Nephron (organoid): ENCODE measurements at regions not wholly inside any gene's neighbourhood (a gene's known extent, or its start where the extent isn't known, plus 50 kb on each side); places are given as distances from the start of the nearest gene placed in this dataset.

Experiments used
- H3K27ac Mint-ChIP-seq, 3 experiments: 2 replicates each; pipeline ENCODE4 v1.8.0; 2020; ENCODE audit warnings: mixed read lengths in 3 of 3, mild to moderate bottlenecking in 2 of 3, moderate library complexity in 1 of 3
- H3K27me3 Mint-ChIP-seq: 2 replicates; pipeline ENCODE4 v1.8.0; 2021; ENCODE audit warnings: low read depth, mild to moderate bottlenecking, moderate library complexity, mixed read lengths
- H3K36me3 Mint-ChIP-seq: 2 replicates; pipeline ENCODE4 v1.8.0; 2020; ENCODE audit warnings: low read depth, mixed read lengths
- H3K4me1 Mint-ChIP-seq: 2 replicates; pipeline ENCODE4 v1.8.0; 2020; ENCODE audit warnings: mixed read lengths
- H3K4me3 Mint-ChIP-seq, 3 experiments: 2 replicates each; pipeline ENCODE4 v1.8.0; 2020; ENCODE audit warnings: mild to moderate bottlenecking in 3 of 3, mixed read lengths in 3 of 3, moderate library complexity in 2 of 3
- H3K9me3 Mint-ChIP-seq: 2 replicates; pipeline ENCODE4 v1.8.0; 2020; ENCODE audit warnings: mixed read lengths
- CTCF ChIP-seq, 3 experiments: fragments of 200-600 bp; sonication (generic); IDR thresholded peaks; one replicate each; pipeline ENCODE4 v1.5.0; 2021; ENCODE audit warnings: antibody characterized with exemption in 3 of 3; ENCODE audit not compliant: unreplicated experiment in 3 of 3

DNA sequence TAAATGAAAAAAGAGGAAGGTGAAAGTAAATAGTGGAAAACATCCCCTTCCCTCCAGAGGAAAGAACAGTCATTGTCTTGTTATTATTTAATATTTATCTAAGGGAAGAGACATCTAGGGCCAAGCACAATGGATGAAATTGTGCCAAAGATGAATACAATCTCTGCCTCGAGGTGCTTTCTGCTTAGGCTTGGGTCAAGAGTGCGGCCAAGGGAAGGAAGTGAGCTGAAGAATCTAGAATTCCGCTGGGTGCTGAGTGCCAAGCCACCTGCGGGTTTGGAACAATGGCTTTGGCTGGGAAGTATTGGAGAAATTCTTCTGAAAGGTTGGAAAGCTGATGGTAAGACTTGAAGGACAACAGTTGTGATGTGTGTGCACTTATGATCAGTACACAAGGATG, 531.3 kb upstream of the FZD8 start:
- peaks cover 13% of the 10 kb centered on the region for H3K9me3 Mint-ChIP-seq
- no peak for TF ChIP-seq CTCF (IDR thresholded peaks at IDR 0.05; ENCODE audit: unreplicated experiment in 3 of 3)
- H3K4me1 Mint-ChIP-seq: peaks cover 26% of the 10 kb centered on the region
- H3K36me3 Mint-ChIP-seq: no peaks in the 10 kb centered on the region
- H3K27me3 Mint-ChIP-seq: no peaks in the 10 kb centered on the region
- peak overlapping the region in 1 of 3 experiments; percentile 13 for H3K4me3 Mint-ChIP-seq
- peak overlapping the region; percentile 37 to 75 (median 56) for H3K27ac Mint-ChIP-seq

GRCh38 chr10:36171953-36172940, 530.2 kb upstream of the FZD8 start:
- Mint-ChIP-seq H3K4me3 (peak overlapping the region; percentile 6 to 42 (median 6)), H3K36me3 (no peaks in the 10 kb centered on the region), H3K27me3 (no peaks in the 10 kb centered on the region), H3K27ac (peak overlapping the region; percentile 75 to 81 (median 76)), H3K4me1 (peaks cover 26% of the 10 kb centered on the region), H3K9me3 (peaks cover 9% of the 10 kb centered on the region)
- no peak for TF ChIP-seq CTCF (IDR thresholded peaks at IDR 0.05; ENCODE audit: unreplicated experiment in 3 of 3)

DNA sequence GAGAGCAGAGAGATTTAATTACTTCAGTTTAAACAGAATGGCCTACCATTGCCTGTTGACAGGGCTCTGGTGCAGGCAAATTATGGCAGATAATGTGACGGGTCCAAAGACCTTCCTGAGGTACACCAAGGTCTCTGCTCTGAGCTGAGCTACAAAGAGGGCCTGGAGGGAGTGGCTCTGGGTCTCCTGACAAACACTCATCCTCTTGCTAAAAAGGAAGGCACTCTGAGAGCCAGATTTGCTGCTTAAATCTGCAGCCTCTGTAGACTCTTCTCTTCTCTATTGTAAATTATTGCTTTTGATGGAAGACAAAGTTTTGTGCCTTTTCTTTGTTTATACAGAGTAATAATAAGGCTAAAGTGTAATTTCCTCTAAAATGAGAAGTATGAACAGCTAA, 529.5 kb upstream of the FZD8 start:
- H3K27ac Mint-ChIP-seq: peak overlapping the region; percentile 75 to 81 (median 76)
- TF ChIP-seq CTCF (IDR thresholded peaks at IDR 0.05; ENCODE audit: unreplicated experiment in 3 of 3): no peak
- peaks cover 26% of the 10 kb centered on the region for H3K4me1 Mint-ChIP-seq
- no peak overlapping the region for H3K4me3 Mint-ChIP-seq
- H3K27me3 Mint-ChIP-seq: no peaks in the 10 kb centered on the region
- peaks cover 6% of the 10 kb centered on the region for H3K9me3 Mint-ChIP-seq
- H3K36me3 Mint-ChIP-seq: no peaks in the 10 kb centered on the region

GRCh38 chr10:36170943-36171501, 528.9 kb upstream of the FZD8 start:
- Mint-ChIP-seq H3K9me3 (peaks cover 4% of the 10 kb centered on the region), H3K36me3 (no peaks in the 10 kb centered on the region), H3K27me3 (no peaks in the 10 kb centered on the region), H3K27ac (peak overlapping the region; percentile 75 to 81 (median 76)), H3K4me3 (peak overlapping the region in 1 of 3 experiments; percentile 16), H3K4me1 (peaks cover 26% of the 10 kb centered on the region)
- no peak for TF ChIP-seq CTCF (IDR thresholded peaks at IDR 0.05; ENCODE audit: unreplicated experiment in 3 of 3)

- peaks cover 3% of the 10 kb centered on the region for H3K9me3 Mint-ChIP-seq
- H3K4me1 Mint-ChIP-seq: peaks cover 26% of the 10 kb centered on the region
- no peak overlapping the region for H3K4me3 Mint-ChIP-seq
- no peak for TF ChIP-seq CTCF (IDR thresholded peaks at IDR 0.05; ENCODE audit: unreplicated experiment in 3 of 3)
- H3K27ac Mint-ChIP-seq: no peak overlapping the region
- H3K27me3 Mint-ChIP-seq: no peaks in the 10 kb centered on the region
- H3K36me3 Mint-ChIP-seq: no peaks in the 10 kb centered on the region
These were observed 528.1 kb upstream of the FZD8 start for GRCh38 chr10:36170142-36170719.
